ENCODE measurements at regions not wholly inside any gene's neighbourhood (a gene's known extent, or its start where the extent isn't known, plus 50 kb on each side); places are given as distances from the start of the nearest gene placed in this dataset.

DNA sequence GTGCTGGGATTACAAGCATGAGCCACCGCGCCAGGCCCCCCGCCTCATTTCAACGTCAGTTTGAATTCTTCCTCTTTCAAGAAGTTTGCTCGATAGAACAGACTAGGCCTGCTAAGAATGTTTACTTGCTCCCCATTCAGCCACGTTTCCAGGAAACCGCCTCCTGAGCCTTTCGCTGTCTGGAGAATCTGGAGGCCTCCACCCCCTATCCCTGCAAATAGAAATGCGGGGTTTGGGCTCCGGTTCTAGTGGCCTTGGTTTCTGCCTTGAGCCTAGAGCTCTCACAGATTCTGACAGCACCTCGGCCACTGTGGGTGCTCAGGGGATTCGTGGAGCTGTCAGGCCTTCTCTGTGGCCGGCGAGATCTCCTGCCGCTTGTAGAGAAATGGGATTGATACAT lies 84.3 kb downstream of the UBIAD1 start:
- Histone ChIP-seq H3K9ac (ENCODE audit: low read depth, low read length) (no peak overlapping the region), H3K4me1 (ENCODE audit: insufficient read depth, low read length) (peaks cover 22% of the 10 kb centered on the region), H3K36me3 (ENCODE audit: insufficient read depth, low read length) (no peaks in the 10 kb centered on the region), H3K9me3 (ENCODE audit: control insufficient read depth, insufficient read depth, low read length) (no peaks in the 10 kb centered on the region)

DNA sequence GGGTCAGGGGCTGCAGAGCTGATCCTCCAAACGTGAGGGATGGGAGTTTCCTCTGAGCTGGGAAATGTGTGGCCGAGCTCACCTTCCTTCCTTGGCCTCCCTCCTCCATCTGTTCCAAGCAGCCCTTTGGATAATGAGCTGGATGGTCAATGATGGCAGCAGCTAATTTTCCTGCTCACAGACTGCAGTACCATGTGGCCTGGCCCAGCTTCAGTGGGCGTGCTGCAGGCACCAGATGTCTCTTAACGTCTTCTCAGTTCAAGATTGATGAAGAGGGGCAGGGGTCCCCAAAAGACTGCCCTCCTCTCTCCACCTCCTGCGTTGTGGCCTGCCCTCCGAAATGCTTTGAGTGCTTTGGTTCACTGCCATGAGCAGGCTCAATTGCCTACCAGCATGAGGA lies 86.0 kb downstream of the UBIAD1 start:
- peaks cover 14% of the 10 kb centered on the region for H3K4me1 ChIP-seq (ENCODE audit: insufficient read depth, low read length)
- no peaks in the 10 kb centered on the region for H3K36me3 ChIP-seq (ENCODE audit: insufficient read depth, low read length)
- no peak overlapping the region for H3K9ac ChIP-seq (ENCODE audit: low read depth, low read length)
- H3K9me3 ChIP-seq (ENCODE audit: control insufficient read depth, insufficient read depth, low read length) = no peaks in the 10 kb centered on the region

DNA sequence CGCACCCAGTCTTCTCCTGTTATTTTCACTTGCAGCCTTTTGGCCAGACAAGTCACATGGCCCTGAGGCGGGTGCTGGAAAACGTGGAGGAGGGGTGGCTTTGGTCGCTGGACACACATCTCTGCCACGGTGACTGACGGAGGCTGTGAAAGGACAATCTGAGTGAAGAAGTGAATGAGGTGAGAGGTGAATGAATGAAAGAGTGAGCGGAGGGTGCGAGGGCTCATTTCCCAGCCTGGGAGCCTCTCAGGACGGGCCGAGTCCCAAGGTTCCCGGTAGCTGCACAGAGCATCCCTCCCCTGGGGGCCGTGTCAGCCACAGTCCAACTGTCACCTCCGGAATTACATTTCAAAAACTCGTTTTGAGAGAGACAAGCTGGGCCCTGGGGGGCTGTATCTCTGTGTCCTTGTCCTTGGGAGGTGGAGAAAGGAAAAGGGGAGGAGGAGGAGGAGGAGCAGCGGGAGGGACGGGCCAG lies 89.6 kb downstream of the UBIAD1 start:
- peaks cover 7% of the 10 kb centered on the region for H3K4me1 ChIP-seq (ENCODE audit: insufficient read depth, low read length)
- no peak overlapping the region for H3K9ac ChIP-seq (ENCODE audit: low read depth, low read length)
- no peaks in the 10 kb centered on the region for H3K9me3 ChIP-seq (ENCODE audit: control insufficient read depth, insufficient read depth, low read length)
- no peaks in the 10 kb centered on the region for H3K36me3 ChIP-seq (ENCODE audit: insufficient read depth, low read length)

DNA sequence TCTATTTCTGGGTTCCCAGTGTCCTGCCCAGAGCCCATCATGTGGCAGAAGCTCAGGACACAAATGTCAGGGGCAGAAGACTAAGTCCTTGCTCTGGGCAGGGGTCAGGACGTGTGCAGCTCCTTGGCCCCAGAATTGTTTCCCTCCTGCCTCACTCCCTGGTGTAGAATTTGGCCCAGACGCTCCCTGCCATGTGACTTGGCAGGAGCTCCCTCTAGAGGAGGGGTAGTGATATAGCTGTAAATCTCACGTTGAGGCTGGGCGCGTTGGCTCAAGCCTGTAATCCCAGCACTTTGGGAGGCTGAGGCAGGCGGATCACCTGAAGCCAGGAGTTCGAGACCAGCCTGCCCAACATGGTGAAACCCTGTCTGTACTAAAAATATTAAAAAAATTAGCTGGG lies 91.2 kb downstream of the UBIAD1 start:
- H3K4me1 ChIP-seq (ENCODE audit: insufficient read depth, low read length) = peaks cover 7% of the 10 kb centered on the region
- no peaks in the 10 kb centered on the region for H3K9me3 ChIP-seq (ENCODE audit: control insufficient read depth, insufficient read depth, low read length)
- H3K9ac ChIP-seq (ENCODE audit: low read depth, low read length) = no peak overlapping the region
- no peaks in the 10 kb centered on the region for H3K36me3 ChIP-seq (ENCODE audit: insufficient read depth, low read length)

DNA sequence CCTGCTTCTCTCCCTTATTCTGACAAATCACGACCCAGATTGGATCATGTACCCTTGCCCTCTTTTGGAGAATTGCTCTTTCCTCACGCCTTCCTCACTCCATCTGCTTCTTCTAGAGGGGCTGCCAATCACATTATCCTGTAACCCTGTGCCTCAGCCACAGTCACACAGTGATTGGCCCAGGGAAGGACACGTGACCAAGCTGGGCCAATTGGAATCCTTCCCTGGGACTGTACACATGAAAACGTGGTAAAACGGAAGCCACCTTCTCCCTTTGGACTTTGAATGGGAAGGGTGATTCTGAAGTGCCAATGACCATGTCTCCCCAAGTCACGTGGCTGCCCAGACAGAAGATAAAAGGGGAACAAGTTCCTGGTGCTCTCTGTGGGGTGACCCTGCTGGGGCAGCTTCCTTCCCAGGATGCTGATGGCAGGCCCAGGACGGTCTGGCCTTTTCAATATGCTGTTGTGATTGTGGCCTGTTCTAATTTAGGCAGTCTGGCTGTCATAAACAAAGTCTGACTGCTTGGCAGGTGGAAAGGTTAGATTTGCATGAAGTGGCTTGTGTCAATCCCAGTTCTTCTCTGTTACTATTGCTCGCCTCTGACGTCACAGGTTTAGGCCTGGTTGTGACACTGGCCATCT lies 92.9 kb downstream of the UBIAD1 start:
- no peaks in the 10 kb centered on the region for H3K36me3 ChIP-seq (ENCODE audit: insufficient read depth, low read length)
- H3K9ac ChIP-seq (ENCODE audit: low read depth, low read length) = no peak overlapping the region
- H3K9me3 ChIP-seq (ENCODE audit: control insufficient read depth, insufficient read depth, low read length) = no peaks in the 10 kb centered on the region; the same call in 1 of the 2 replicates
- H3K4me1 ChIP-seq (ENCODE audit: insufficient read depth, low read length) = peaks cover 7% of the 10 kb centered on the region

DNA sequence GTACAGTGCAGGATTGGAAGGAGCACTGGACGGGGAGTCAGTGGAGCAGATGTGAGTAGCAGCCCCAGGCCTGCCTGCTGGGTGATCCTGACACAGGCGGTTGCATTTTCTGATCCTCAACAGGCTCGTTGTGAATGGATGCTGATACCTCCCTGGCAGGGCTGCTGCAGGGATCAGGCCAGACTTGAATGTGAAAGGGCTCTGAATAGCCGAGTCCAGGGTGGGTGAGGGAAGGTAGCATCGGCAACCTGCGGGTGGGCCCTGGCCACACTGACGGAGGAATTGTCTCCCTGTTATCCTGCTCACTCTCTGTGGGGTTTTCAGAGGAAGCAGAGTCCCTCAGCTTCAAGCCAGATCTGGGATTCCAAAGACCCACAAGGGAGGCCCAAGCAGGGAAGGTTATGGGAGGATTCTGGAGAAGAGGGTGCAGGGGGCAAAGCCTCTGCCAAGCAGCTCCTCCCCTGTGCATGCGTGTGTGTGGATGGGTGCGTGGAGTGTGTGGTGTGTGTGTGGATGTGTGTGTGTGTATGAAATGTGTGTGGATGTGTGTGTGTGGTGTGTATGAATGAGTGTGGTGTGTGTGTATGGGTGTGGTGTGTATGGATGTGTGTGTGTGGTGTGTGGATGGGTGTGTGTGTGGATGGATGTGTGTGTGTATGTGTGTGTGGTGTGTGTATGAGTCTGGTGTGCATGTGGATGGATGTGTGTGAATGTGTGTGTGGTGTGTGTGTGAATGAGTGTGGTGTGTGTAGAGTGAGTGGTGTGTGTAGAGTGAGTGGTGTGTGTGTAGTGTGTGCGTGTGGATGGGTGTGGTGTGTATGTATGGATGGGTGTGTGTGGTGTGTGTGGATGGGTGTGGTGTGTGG lies 100.3 kb downstream of the UBIAD1 start:
- H3K9ac ChIP-seq (ENCODE audit: low read depth, low read length) = no peak overlapping the region
- H3K9me3 ChIP-seq (ENCODE audit: control insufficient read depth, insufficient read depth, low read length) = no peaks in the 10 kb centered on the region; the same call in 1 of the 2 replicates
- H3K4me1 ChIP-seq (ENCODE audit: insufficient read depth, low read length) = peaks cover 6% of the 10 kb centered on the region; the same call in 1 of the 2 replicates
- no peaks in the 10 kb centered on the region; the same call in 1 of the 2 replicates for H3K36me3 ChIP-seq (ENCODE audit: insufficient read depth, low read length)

DNA sequence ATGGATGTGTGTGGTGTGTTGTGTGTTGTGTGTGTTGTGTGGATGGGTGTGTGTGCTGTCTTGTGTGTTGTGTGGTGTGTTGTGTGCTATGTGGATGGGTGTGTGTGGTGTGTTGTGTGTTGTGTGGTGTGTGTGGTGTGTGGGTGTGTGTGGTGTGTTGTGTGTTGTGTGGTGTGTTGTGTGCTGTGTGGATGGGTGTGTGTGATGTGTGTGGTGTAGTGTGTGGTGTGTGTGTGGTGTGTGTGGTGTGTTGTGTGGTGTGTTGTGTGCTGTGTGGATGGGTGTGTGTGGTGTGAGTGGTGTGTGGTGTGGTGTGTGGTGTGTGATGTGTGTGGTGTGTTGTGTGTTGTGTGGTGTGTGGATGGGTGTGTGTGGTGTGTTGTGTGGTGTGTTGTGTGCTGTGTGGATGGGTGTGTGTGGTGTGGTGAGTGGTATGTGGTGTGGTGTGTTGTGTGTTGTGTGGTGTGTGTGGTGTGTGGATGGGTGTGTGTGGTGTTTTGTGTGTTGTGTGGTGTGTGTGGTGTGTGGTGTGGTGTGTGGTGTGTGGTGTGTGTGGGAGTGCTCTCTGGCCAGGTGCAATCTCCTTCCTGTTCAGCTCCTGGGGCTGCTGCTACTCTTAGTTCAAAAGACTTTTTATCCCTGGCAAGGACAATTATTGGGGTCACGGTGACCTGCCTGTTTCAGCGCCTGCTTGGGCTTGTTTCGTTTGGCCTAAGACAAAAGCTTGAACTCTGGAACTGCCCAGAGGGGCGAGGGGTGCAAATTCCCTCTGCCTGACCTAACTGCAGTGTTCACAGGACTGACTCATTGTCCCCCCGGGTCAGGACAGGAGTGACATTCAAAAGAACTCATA lies 101.1 kb downstream of the UBIAD1 start:
- H3K9ac ChIP-seq (ENCODE audit: low read depth, low read length) = no peak overlapping the region
- peaks cover 6% of the 10 kb centered on the region; the same call in 1 of the 2 replicates for H3K4me1 ChIP-seq (ENCODE audit: insufficient read depth, low read length)
- no peaks in the 10 kb centered on the region; the same call in 1 of the 2 replicates for H3K9me3 ChIP-seq (ENCODE audit: control insufficient read depth, insufficient read depth, low read length)
- no peaks in the 10 kb centered on the region; the same call in 1 of the 2 replicates for H3K36me3 ChIP-seq (ENCODE audit: insufficient read depth, low read length)

DNA sequence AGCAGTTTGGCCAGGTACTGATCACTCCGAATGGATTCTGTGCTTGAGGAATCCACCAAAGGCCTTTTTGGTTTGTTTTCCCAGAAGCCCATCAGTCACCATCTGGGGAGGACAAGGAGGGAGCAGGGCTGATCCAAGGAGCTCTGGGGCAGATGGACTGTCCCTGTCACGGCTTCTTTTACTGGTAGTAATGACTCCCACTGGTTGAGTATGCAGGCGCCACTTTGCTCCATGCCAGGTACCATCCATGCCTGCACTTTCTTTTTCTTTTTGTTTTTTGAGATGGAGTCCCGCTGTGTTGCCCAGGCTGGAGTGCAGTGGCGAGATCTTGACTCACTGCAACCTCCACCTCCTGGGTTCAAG lies 101.7 kb downstream of the UBIAD1 start:
- no peaks in the 10 kb centered on the region; the same call in 1 of the 2 replicates for H3K9me3 ChIP-seq (ENCODE audit: control insufficient read depth, insufficient read depth, low read length)
- H3K4me1 ChIP-seq (ENCODE audit: insufficient read depth, low read length) = peaks cover 6% of the 10 kb centered on the region; the same call in 1 of the 2 replicates
- H3K36me3 ChIP-seq (ENCODE audit: insufficient read depth, low read length) = no peaks in the 10 kb centered on the region; the same call in 1 of the 2 replicates
- H3K9ac ChIP-seq (ENCODE audit: low read depth, low read length) = no peak overlapping the region

DNA sequence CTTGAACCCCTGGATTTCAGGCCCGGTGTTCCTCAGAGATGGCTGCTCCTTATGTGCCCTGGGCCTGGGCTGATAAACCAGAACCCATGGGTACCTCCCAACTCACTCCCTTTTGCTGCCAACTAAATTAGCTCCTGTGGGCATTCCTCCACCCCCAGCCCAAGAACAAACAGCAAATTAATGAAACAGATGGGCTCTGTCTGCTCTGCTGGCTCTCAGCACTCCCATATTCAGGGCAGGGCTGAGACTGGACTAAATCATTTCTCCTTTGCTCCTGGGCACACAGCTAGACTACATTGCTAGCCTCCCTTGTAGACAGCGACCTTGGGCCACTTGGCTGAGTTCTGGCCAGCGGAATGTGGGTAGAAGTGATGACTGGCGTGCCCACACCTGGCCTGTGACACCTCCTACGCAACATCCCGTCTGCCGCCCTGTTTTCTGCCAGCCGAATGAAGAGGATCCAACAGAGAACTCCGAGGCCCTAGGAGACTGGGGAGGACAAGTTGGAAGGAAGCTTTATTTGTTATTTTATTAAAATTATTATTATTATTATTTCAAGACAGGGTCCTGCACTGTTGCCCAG lies 101.9 kb upstream of the DISP3 start:
- peaks cover 6% of the 10 kb centered on the region; the same call in 1 of the 2 replicates for H3K4me1 ChIP-seq (ENCODE audit: insufficient read depth, low read length)
- no peak overlapping the region for H3K9ac ChIP-seq (ENCODE audit: low read depth, low read length)
- no peaks in the 10 kb centered on the region; the same call in 1 of the 2 replicates for H3K36me3 ChIP-seq (ENCODE audit: insufficient read depth, low read length)
- H3K9me3 ChIP-seq (ENCODE audit: control insufficient read depth, insufficient read depth, low read length) = no peaks in the 10 kb centered on the region

DNA sequence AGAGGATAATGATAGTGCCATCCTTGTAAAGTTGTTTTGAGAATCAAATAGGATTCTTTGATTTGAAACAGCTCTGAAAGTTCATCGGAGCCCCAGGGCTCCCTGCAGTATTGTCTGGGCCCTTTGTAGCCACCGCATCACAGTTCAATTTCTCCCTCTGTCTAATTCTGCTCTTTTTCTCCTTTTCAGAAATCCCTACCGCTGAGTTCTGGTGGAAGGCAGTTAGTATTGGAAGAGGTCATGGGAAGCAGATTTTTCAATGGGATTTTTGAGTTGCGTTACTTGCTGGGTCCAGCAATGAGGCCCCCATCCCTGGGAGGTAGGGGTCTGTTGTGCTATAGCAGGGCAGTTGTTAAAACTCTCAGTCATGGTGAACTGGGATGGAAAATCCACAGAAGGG lies 101.0 kb upstream of the DISP3 start:
- no peaks in the 10 kb centered on the region; the same call in 1 of the 2 replicates for H3K36me3 ChIP-seq (ENCODE audit: insufficient read depth, low read length)
- H3K9ac ChIP-seq (ENCODE audit: low read depth, low read length) = no peak overlapping the region
- H3K9me3 ChIP-seq (ENCODE audit: control insufficient read depth, insufficient read depth, low read length) = no peaks in the 10 kb centered on the region
- H3K4me1 ChIP-seq (ENCODE audit: insufficient read depth, low read length) = peaks cover 6% of the 10 kb centered on the region; the same call in 1 of the 2 replicates

DNA sequence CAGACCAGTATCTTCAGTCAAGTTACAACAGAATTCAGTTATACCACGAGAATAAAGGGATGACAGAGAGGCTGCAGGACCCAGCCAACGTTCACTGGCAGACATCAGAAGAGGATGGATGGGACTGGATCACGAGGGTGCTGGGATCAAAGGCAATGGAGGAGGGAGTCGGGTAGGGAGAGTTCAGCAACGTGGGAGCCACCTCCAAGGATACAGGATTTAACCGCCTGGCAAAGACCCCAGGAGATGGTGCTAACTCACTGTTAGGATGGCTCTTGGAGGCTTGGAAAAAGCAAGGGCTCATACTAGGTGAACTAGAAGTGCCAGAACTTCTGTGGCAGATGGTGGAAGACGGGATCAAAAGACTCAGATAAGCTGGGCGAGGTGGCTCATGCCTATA lies 99.1 kb upstream of the DISP3 start:
- no peak overlapping the region for H3K9ac ChIP-seq (ENCODE audit: low read depth, low read length)
- H3K36me3 ChIP-seq (ENCODE audit: insufficient read depth, low read length) = no peaks in the 10 kb centered on the region
- no peaks in the 10 kb centered on the region for H3K9me3 ChIP-seq (ENCODE audit: control insufficient read depth, insufficient read depth, low read length)
- no peaks in the 10 kb centered on the region for H3K4me1 ChIP-seq (ENCODE audit: insufficient read depth, low read length)

DNA sequence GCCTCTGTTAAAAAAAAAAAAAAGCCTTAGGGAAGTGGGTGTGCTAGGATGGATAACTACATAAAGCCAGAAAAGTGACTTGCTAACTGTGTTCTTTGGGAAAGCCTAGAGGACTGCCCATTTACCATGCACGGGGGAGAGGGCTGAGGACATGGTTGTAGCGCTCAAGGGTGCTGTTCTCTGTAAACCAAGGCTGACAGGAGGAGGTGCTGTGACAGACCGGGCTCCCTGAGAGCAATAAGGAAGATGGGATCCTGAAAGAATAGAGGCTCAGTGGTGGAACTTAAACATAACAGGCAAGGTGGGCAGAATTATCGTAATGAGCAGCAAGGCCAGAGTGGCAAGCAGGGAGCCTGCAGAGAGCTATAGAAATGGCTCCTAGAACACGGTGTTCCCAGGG lies 98.5 kb upstream of the DISP3 start:
- no peaks in the 10 kb centered on the region for H3K36me3 ChIP-seq (ENCODE audit: insufficient read depth, low read length)
- no peak overlapping the region for H3K9ac ChIP-seq (ENCODE audit: low read depth, low read length)
- H3K9me3 ChIP-seq (ENCODE audit: control insufficient read depth, insufficient read depth, low read length) = no peaks in the 10 kb centered on the region
- no peaks in the 10 kb centered on the region for H3K4me1 ChIP-seq (ENCODE audit: insufficient read depth, low read length)

DNA sequence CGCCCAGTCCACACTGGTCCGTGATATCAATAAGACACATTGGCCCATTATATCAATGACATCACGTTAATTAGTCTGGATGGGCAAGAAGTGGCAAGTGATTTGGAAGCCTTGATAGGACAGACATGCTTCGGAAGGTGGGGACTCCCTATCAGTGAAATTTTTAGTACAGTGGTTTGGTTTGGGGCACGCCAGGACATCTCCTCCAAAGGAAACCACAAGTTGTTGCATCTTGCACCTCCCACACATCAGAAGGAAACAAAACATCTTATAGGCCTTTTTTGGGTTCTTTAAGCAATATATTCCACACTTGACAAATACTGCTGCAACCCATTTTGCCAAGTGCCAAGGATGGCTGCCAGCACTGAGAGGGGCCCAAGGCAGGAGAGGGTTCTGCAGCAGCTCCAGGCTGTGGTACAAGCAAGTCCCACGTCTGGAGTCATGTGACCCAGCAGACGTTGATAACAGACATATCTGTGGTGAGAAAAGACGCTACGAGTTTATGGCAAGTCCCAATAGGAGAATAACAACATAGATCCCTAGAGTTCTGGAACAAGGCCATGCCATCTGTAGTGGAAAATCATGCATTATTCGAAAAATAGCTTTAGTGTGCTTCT lies 95.3 kb upstream of the DISP3 start:
- Histone ChIP-seq H3K9me3 (ENCODE audit: control insufficient read depth, insufficient read depth, low read length) (no peaks in the 10 kb centered on the region), H3K36me3 (ENCODE audit: insufficient read depth, low read length) (no peaks in the 10 kb centered on the region), H3K9ac (ENCODE audit: low read depth, low read length) (no peak overlapping the region)

More for the DNA sequence above, 95.3 kb upstream of the DISP3 start:
- H3K4me1 ChIP-seq (ENCODE audit: insufficient read depth, low read length) = no peaks in the 10 kb centered on the region; the same call in 1 of the 2 replicates
